ENCODE measurements at regions not wholly inside any gene's neighbourhood (a gene's known extent, or its start where the extent isn't known, plus 50 kb on each side); places are given as distances from the start of the nearest gene placed in this dataset.

DNA sequence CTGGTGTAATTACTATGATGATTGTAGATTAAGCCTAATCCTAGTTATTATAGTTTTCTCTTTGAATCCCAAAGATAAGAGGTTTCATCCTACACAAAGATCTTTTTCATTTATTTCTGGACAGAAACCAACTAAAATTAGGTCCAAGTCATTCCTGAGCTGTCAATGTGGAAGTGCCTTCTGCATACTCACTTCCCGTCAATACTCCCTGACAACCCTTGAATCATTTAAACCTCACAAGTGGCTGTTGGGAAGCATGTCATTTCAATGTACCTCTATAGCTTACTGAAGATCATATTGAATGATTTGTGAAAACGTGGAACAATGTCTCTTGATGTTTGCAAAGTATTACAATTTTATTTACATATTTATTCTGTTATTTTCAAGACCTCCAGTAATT lies 274.1 kb downstream of the HACE1 start:
- no peaks in the 10 kb centered on the region for H3K9me3 ChIP-seq (ENCODE audit: control insufficient read depth in 4 of 4, low read length in 3 of 4)
- no peaks in the 10 kb centered on the region for H3K36me3 ChIP-seq (ENCODE audit: control insufficient read depth in 4 of 4, insufficient read depth in 3 of 4, low read depth in 1 of 4, low read length in 3 of 4)
- no peak for DNase-seq (ENCODE audit: low spot score)
- WGBS: 50% methylated on average over 2 of the region's 2 CpGs
- H3K4me3 ChIP-seq (ENCODE audit: low read depth in 1 of 3, low read length in 3 of 3): no peak overlapping the region
- H3K27me3 ChIP-seq (ENCODE audit: control insufficient read depth in 4 of 4, insufficient read depth in 4 of 4, low read length in 3 of 4): no peaks in the 10 kb centered on the region
- H3K4me1 ChIP-seq (ENCODE audit: control insufficient read depth in 4 of 4, insufficient read depth in 4 of 4, low read length in 3 of 4): no peaks in the 10 kb centered on the region
- no peak overlapping the region for H3K27ac ChIP-seq (ENCODE audit: low read depth in 1 of 2, low read length in 2 of 2)
- H3K9ac ChIP-seq (ENCODE audit: low read depth in 1 of 2, low read length in 2 of 2): no peak overlapping the region
- TF ChIP-seq, protein P1, sequence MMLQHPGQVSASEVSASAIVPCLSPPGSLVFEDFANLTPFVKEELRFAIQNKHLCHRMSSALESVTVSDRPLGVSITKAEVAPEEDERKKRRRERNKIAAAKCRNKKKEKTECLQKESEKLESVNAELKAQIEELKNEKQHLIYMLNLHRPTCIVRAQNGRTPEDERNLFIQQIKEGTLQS (IDR thresholded peaks at IDR 0.05): no peak
- TF ChIP-seq, protein P2, sequence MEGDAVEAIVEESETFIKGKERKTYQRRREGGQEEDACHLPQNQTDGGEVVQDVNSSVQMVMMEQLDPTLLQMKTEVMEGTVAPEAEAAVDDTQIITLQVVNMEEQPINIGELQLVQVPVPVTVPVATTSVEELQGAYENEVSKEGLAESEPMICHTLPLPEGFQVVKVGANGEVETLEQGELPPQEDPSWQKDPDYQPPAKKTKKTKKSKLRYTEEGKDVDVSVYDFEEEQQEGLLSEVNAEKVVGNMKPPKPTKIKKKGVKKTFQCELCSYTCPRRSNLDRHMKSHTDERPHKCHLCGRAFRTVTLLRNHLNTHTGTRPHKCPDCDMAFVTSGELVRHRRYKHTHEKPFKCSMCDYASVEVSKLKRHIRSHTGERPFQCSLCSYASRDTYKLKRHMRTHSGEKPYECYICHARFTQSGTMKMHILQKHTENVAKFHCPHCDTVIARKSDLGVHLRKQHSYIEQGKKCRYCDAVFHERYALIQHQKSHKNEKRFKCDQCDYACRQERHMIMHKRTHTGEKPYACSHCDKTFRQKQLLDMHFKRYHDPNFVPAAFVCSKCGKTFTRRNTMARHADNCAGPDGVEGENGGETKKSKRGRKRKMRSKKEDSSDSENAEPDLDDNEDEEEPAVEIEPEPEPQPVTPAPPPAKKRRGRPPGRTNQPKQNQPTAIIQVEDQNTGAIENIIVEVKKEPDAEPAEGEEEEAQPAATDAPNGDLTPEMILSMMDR (IDR thresholded peaks at IDR 0.05; ENCODE audit: low read depth, low read length, missing input control): no peak
- TF ChIP-seq NR2F2 (IDR thresholded peaks at IDR 0.05) (no peak), ZBTB33 (IDR thresholded peaks at IDR 0.05) (no peak), HNF4G (IDR thresholded peaks at IDR 0.05) (no peak), JUND (IDR thresholded peaks at IDR 0.05) (no peak), GABPA (IDR thresholded peaks at IDR 0.05 in 1 of 2, conservative IDR thresholded peaks at IDR 0.05 in 1 of 2) (no peak)
- TF ChIP-seq, protein P3, sequence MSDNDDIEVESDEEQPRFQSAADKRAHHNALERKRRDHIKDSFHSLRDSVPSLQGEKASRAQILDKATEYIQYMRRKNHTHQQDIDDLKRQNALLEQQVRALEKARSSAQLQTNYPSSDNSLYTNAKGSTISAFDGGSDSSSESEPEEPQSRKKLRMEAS (IDR thresholded peaks at IDR 0.05): no peak

- Histone ChIP-seq H3K9ac (ENCODE audit: low read depth in 1 of 2, low read length in 2 of 2) (no peak overlapping the region), H3K27me3 (ENCODE audit: control insufficient read depth in 4 of 4, insufficient read depth in 4 of 4, low read length in 3 of 4) (no peaks in the 10 kb centered on the region), H3K36me3 (ENCODE audit: control insufficient read depth in 4 of 4, insufficient read depth in 3 of 4, low read depth in 1 of 4, low read length in 3 of 4) (no peaks in the 10 kb centered on the region), H3K4me1 (ENCODE audit: control insufficient read depth in 4 of 4, insufficient read depth in 4 of 4, low read length in 3 of 4) (no peaks in the 10 kb centered on the region), H3K27ac (ENCODE audit: low read depth in 1 of 2, low read length in 2 of 2) (no peak overlapping the region), H3K9me3 (ENCODE audit: control insufficient read depth in 4 of 4, low read length in 3 of 4) (no peaks in the 10 kb centered on the region), H3K4me3 (ENCODE audit: low read depth in 1 of 3, low read length in 3 of 3) (no peak overlapping the region)
- TF ChIP-seq ZBTB33 (IDR thresholded peaks at IDR 0.05): no peak
- no peak for TF ChIP-seq EGR1 (IDR thresholded peaks at IDR 0.05; ENCODE audit: low read depth in 2 of 2)
- TF ChIP-seq NR2F2 (IDR thresholded peaks at IDR 0.05): no peak
- no peak for TF ChIP-seq TAF1 (conservative IDR thresholded peaks at IDR 0.05)
- no peak for TF ChIP-seq YY1 (IDR thresholded peaks at IDR 0.05)
- no peak for DNase-seq (ENCODE audit: low spot score)
These were observed 279.3 kb downstream of the HACE1 start for GRCh38 chr6:104580452-104580851.

- Histone ChIP-seq H3K27ac (ENCODE audit: low read depth in 1 of 2, low read length in 2 of 2) (no peak overlapping the region), H3K4me1 (ENCODE audit: control insufficient read depth in 4 of 4, insufficient read depth in 4 of 4, low read length in 3 of 4) (no peaks in the 10 kb centered on the region), H3K36me3 (ENCODE audit: control insufficient read depth in 4 of 4, insufficient read depth in 3 of 4, low read depth in 1 of 4, low read length in 3 of 4) (no peaks in the 10 kb centered on the region), H3K9me3 (ENCODE audit: control insufficient read depth in 4 of 4, low read length in 3 of 4) (no peaks in the 10 kb centered on the region), H3K9ac (ENCODE audit: low read depth in 1 of 2, low read length in 2 of 2) (no peak overlapping the region), H3K27me3 (ENCODE audit: control insufficient read depth in 4 of 4, insufficient read depth in 4 of 4, low read length in 3 of 4) (no peaks in the 10 kb centered on the region), H3K4me3 (ENCODE audit: low read depth in 1 of 3, low read length in 3 of 3) (no peak overlapping the region)
- DNase-seq (ENCODE audit: low spot score): no peak
- 76% methylated on average over 5 of the region's 5 CpGs for WGBS
- TF ChIP-seq JUND (IDR thresholded peaks at IDR 0.05): no peak
- TF ChIP-seq, protein P2 (IDR thresholded peaks at IDR 0.05; ENCODE audit: low read depth, low read length, missing input control): no peak
- TF ChIP-seq YY1 (IDR thresholded peaks at IDR 0.05): no peak
- TF ChIP-seq SP1 (IDR thresholded peaks at IDR 0.05): no peak
- no peak for TF ChIP-seq TAF1 (conservative IDR thresholded peaks at IDR 0.05)
- no peak for TF ChIP-seq ZBTB33 (IDR thresholded peaks at IDR 0.05)
- TF ChIP-seq FOXA2 (IDR thresholded peaks at IDR 0.05): no peak
- TF ChIP-seq EGR1 (IDR thresholded peaks at IDR 0.05; ENCODE audit: low read depth in 2 of 2): no peak
- TF ChIP-seq, protein P1 (IDR thresholded peaks at IDR 0.05): no peak
- no peak for TF ChIP-seq RXRA (IDR thresholded peaks at IDR 0.05)
- no peak for TF ChIP-seq HNF4A (conservative IDR thresholded peaks at IDR 0.05)
These were observed 280.3 kb downstream of the HACE1 start for GRCh38 chr6:104579310-104579863.

Measured in liver (tissue), 8 donors.